Calu3 (cell line): ENCODE measurements at regions not wholly inside any gene's neighbourhood (a gene's known extent, or its start where the extent isn't known, plus 50 kb on each side); places are given as distances from the start of the nearest gene placed in this dataset.

Experiments
- BruUV-seq: library from RNA; stranded (reverse); fragments of 400-500 nt; replicated peaks from 2 replicates; lab custom pipeline; 2021; lab: Mats Ljungman, UMichigan
- CTCF ChIA-PET: fragments of 300-600 bp; sonication (Branson Sonifier 250); formaldehyde crosslinking; loops from one replicate; lab custom pipeline; 2022; ENCODE audit warnings: antibody characterized with exemption; lab: Charles Lee
- DNase-seq: peaks from one replicate; pipeline ENCODE4 v3.0.0; 2022
- H3K27ac Mint-ChIP-seq: one replicate; pipeline ENCODE4 v1.8.0; 2022; ENCODE audit warnings: mixed read lengths; ENCODE audit not compliant: unreplicated experiment
- H3K27me3 Mint-ChIP-seq: one replicate; pipeline ENCODE4 v1.8.0; 2022; ENCODE audit warnings: mixed read lengths; ENCODE audit not compliant: unreplicated experiment
- H3K36me3 Mint-ChIP-seq: one replicate; pipeline ENCODE4 v1.8.0; 2022; ENCODE audit warnings: mild to moderate bottlenecking, moderate library complexity, mixed read lengths; ENCODE audit not compliant: insufficient read depth, unreplicated experiment
- H3K4me1 Mint-ChIP-seq: one replicate; pipeline ENCODE4 v1.8.0; 2022; ENCODE audit warnings: mild to moderate bottlenecking, low read depth, mixed read lengths; ENCODE audit not compliant: unreplicated experiment
- H3K4me3 Mint-ChIP-seq: one replicate; pipeline ENCODE4 v1.8.0; 2022; ENCODE audit warnings: mild to moderate bottlenecking, low read depth, moderate library complexity, mixed read lengths; ENCODE audit not compliant: unreplicated experiment
- H3K9me3 Mint-ChIP-seq: one replicate; pipeline ENCODE4 v1.8.0; 2022; ENCODE audit warnings: low read depth, mixed read lengths; ENCODE audit not compliant: unreplicated experiment
- intact Hi-C: fragments of 100-400 bp; cut with micrococcal nuclease; formaldehyde crosslinking; loops from one replicate; pipeline ENCODE4 v1.10.0; 2022; ENCODE audit not compliant: unreplicated experiment
- TF ChIP-seq, protein P1 (sequence below): fragments of 200-600 bp; IDR thresholded peaks from one replicate; pipeline ENCODE4 v1.8.0; 2022; ENCODE audit warnings: antibody characterized with exemption; ENCODE audit not compliant: unreplicated experiment

DNA sequence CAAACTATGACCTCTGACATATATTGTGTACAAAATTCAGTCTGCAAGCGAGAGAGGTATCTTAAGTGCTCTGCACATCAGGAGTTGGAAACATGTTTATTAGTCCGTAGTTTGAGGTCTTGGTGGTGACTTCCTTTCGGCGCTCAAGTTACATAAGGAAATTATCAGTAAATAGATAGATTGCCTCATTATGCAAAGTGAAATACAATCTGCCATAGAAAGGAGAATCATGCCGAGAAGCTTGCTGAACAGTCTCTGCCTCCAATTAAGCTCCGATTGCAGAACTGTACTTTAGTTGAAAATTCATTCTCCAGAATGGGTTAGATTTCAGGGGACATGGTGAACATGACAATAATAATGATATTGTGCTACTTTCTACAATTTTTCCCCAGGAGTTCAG lies 271.8 kb downstream of the BRINP2 start:
- Mint-ChIP-seq H3K4me3 (no peak overlapping the region), H3K27ac (no peak overlapping the region)

DNA sequence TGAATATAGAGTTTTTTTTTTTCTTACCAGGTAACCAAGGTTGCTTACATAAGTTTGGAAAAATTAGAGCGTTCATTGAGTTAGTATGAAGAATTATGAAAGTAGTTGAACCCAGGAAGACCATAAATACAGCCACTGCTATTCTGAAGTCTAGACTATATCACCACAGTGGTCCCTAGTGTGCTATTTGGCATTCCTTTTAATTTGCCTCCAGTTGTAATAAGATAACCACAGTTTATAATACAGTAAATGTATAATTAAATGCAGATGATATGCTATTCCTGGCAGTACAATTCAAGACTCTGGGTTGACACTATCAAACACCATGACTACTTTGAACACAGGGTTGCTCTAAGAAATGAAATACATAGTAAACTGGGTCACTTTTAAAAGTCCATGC lies 270.5 kb downstream of the BRINP2 start:
- no TSS peak for BruUV-seq
- no peak for DNase-seq
- H3K27me3 Mint-ChIP-seq: peaks cover 87% of the 10 kb centered on the region
- CTCF ChIA-PET: no interaction called here
- no peaks in the 10 kb centered on the region for H3K4me1 Mint-ChIP-seq
- H3K9me3 Mint-ChIP-seq: no peaks in the 10 kb centered on the region
- no peaks in the 10 kb centered on the region for H3K36me3 Mint-ChIP-seq
- H3K27ac Mint-ChIP-seq: no peak overlapping the region
- intact Hi-C loops: no loop called here
- no peak overlapping the region for H3K4me3 Mint-ChIP-seq
- TF ChIP-seq, protein P1, sequence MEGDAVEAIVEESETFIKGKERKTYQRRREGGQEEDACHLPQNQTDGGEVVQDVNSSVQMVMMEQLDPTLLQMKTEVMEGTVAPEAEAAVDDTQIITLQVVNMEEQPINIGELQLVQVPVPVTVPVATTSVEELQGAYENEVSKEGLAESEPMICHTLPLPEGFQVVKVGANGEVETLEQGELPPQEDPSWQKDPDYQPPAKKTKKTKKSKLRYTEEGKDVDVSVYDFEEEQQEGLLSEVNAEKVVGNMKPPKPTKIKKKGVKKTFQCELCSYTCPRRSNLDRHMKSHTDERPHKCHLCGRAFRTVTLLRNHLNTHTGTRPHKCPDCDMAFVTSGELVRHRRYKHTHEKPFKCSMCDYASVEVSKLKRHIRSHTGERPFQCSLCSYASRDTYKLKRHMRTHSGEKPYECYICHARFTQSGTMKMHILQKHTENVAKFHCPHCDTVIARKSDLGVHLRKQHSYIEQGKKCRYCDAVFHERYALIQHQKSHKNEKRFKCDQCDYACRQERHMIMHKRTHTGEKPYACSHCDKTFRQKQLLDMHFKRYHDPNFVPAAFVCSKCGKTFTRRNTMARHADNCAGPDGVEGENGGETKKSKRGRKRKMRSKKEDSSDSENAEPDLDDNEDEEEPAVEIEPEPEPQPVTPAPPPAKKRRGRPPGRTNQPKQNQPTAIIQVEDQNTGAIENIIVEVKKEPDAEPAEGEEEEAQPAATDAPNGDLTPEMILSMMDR: no peak

More for the DNA sequence above, 271.8 kb downstream of the BRINP2 start:
- BruUV-seq: no TSS peak
- Mint-ChIP-seq H3K36me3 (no peaks in the 10 kb centered on the region), H3K27me3 (peaks cover 76% of the 10 kb centered on the region), H3K9me3 (no peaks in the 10 kb centered on the region), H3K4me1 (no peaks in the 10 kb centered on the region)
- TF ChIP-seq, protein P1: no peak
- no peak for DNase-seq
- CTCF ChIA-PET: no interaction called here
- intact Hi-C loops: no loop called here

DNA sequence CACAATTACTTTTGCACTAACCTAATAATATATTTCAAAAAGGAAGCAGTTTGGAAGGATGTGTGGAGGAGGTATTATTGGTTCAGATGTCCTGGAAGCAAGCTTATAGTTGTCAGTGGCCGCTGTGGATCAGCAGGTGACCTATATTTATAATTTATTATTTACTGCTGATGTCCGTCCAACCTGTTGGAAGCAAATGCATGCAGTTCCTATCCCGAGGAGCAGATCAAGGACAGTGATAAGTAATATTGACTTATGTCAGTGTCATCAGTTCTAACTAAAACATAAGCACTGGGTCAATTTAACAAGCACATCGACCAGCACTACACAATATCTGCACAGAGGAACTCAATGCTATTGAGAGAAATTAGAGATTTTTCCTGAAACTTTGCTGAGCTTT lies 270.1 kb downstream of the BRINP2 start:
- Mint-ChIP-seq H3K9me3 (no peaks in the 10 kb centered on the region), H3K36me3 (no peaks in the 10 kb centered on the region), H3K27me3 (peaks cover 87% of the 10 kb centered on the region), H3K4me1 (no peaks in the 10 kb centered on the region), H3K27ac (no peak overlapping the region), H3K4me3 (no peak overlapping the region)
- CTCF ChIA-PET: no interaction called here
- intact Hi-C loops: no loop called here
- no peak for DNase-seq
- BruUV-seq: no TSS peak
- TF ChIP-seq, protein P1: no peak

DNA sequence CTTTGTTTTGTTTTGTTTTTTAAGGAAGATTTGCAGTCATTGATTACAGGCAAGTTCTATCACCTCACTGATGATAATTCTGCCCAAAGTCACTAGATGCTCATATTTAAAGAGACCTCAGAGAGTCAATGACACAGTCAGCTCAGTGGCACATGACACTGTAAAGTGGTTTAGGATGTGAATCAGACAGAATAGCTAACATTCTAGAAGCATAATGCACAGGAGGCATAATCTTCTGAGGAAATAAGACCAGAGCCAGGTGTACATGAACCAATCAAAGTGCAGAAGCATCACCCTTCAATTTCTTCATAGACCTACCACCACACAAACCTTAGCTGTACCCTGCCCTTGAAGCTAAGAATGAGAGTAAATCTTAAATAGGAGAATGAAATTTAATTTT lies 268.5 kb downstream of the BRINP2 start:
- H3K4me3 Mint-ChIP-seq: no peak overlapping the region
- H3K27me3 Mint-ChIP-seq: peaks cover 87% of the 10 kb centered on the region
- no peaks in the 10 kb centered on the region for H3K4me1 Mint-ChIP-seq
- intact Hi-C loops: no loop called here
- H3K27ac Mint-ChIP-seq: no peak overlapping the region
- TF ChIP-seq, protein P1: no peak
- no peak for DNase-seq
- no peaks in the 10 kb centered on the region for H3K9me3 Mint-ChIP-seq
- no TSS peak for BruUV-seq
- no peaks in the 10 kb centered on the region for H3K36me3 Mint-ChIP-seq
- CTCF ChIA-PET: no interaction called here
